ENCODE measurements at regions not wholly inside any gene's neighbourhood (a gene's known extent, or its start where the extent isn't known, plus 50 kb on each side); places are given as distances from the start of the nearest gene placed in this dataset.

DNA sequence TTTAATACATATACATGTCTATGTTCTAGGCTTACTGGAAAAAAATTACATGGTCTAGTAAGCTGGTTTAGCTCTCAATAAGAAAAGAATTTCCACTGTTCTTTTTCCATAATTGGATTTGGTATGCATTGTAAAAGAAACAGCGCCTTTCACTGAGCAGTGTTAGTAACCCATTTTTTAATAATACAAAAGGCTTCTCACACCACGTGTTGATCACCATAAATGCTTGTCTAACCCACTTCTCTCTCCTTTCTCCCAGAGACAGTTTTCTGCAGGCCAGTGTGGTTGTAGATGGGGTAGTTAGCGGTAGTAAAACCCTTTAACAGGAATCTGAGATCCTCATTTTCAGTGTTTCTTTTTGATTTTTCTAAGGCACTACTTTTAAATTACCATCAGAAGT, 348.7 kb upstream of the MANEA start:
- TF ChIP-seq, protein P1, sequence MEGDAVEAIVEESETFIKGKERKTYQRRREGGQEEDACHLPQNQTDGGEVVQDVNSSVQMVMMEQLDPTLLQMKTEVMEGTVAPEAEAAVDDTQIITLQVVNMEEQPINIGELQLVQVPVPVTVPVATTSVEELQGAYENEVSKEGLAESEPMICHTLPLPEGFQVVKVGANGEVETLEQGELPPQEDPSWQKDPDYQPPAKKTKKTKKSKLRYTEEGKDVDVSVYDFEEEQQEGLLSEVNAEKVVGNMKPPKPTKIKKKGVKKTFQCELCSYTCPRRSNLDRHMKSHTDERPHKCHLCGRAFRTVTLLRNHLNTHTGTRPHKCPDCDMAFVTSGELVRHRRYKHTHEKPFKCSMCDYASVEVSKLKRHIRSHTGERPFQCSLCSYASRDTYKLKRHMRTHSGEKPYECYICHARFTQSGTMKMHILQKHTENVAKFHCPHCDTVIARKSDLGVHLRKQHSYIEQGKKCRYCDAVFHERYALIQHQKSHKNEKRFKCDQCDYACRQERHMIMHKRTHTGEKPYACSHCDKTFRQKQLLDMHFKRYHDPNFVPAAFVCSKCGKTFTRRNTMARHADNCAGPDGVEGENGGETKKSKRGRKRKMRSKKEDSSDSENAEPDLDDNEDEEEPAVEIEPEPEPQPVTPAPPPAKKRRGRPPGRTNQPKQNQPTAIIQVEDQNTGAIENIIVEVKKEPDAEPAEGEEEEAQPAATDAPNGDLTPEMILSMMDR (IDR thresholded peaks at IDR 0.05; ENCODE audit: low read depth, low read length): no peak
- TF ChIP-seq EZH2phosphoT487 (IDR thresholded peaks at IDR 0.05; ENCODE audit: low read depth): no peak
